ENCODE measurements at regions not wholly inside any gene's neighbourhood (a gene's known extent, or its start where the extent isn't known, plus 50 kb on each side); places are given as distances from the start of the nearest gene placed in this dataset.
"Not testable (repeated sequence)": the region's sequence is repeated elsewhere in the genome, so short reads cannot be mapped to it uniquely, and the experiment has no call there.

GRCh38 chr4:189869236-189869635, 71.4 kb upstream of the FRG1 start:
- TF ChIP-seq, protein P1, sequence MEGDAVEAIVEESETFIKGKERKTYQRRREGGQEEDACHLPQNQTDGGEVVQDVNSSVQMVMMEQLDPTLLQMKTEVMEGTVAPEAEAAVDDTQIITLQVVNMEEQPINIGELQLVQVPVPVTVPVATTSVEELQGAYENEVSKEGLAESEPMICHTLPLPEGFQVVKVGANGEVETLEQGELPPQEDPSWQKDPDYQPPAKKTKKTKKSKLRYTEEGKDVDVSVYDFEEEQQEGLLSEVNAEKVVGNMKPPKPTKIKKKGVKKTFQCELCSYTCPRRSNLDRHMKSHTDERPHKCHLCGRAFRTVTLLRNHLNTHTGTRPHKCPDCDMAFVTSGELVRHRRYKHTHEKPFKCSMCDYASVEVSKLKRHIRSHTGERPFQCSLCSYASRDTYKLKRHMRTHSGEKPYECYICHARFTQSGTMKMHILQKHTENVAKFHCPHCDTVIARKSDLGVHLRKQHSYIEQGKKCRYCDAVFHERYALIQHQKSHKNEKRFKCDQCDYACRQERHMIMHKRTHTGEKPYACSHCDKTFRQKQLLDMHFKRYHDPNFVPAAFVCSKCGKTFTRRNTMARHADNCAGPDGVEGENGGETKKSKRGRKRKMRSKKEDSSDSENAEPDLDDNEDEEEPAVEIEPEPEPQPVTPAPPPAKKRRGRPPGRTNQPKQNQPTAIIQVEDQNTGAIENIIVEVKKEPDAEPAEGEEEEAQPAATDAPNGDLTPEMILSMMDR (conservative IDR thresholded peaks at IDR 0.05; ENCODE audit: low read length), result no peak
- no peak for DNase-seq (ENCODE audit: low read depth)
- no peak overlapping the region for H3K4me3 ChIP-seq (ENCODE audit: low read length)

DNA sequence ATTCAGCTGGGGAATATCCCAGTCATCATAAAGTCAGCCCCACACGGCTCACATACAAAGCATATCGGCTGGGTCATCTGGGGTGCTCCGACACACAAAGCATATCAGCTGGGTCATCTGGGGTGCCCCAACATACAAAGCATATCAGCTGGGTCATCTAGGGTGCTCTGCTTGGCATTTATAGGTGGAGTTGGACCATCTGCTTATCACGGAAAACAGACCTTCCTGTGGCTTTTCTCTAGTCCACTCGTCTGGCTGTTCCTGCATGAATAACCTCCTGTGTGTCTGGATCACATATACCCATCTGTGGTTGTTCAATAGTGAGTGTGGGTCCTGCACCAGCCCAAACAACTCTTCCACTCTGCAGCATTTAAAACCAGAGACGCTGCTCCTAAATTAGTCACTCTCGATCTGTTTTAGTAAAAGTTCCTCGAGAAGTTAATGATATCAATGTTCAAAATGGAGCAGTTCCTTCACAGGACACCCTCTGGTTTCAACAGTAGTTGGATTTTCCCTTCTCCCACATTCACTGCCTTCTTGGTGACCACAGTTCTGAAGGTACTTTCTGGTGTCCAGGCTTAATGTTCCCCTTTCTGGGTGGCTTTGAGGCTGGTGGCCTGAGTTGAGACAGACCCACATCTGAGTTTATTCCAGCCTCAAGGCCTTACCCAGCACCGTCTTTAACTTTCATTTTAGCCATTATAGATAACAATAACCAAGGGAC, 70.0 kb upstream of the FRG1 start:
- H3K4me3 ChIP-seq (ENCODE audit: low read length), result no peak overlapping the region
- TF ChIP-seq, protein P1 (conservative IDR thresholded peaks at IDR 0.05; ENCODE audit: low read length), result no peak
- no peak for DNase-seq (ENCODE audit: low read depth)

- TF ChIP-seq, protein P1 (conservative IDR thresholded peaks at IDR 0.05; ENCODE audit: low read length), result no peak
- H3K4me3 ChIP-seq (ENCODE audit: low read length), result no peak overlapping the region
These were observed 66.1 kb upstream of the FRG1 start for GRCh38 chr4:189874591-189874990.

GRCh38 chr4:189881190-189881589, 59.5 kb upstream of the FRG1 start:
- not testable (repeated sequence) for H3K4me3 ChIP-seq (ENCODE audit: low read length); DNase-seq (ENCODE audit: low read depth)

More at GRCh38 chr4:189874591-189874990, 66.1 kb upstream of the FRG1 start:
- DNase-seq (ENCODE audit: low read depth), result no peak

- DNase-seq (ENCODE audit: low read depth); H3K4me3 ChIP-seq (ENCODE audit: low read length): not testable (repeated sequence)
These were observed 52.3 kb upstream of the FRG1 start for GRCh38 chr4:189888407-189888806.

All from AG10803 (cell line).